ENCODE measurements at regions not wholly inside any gene's neighbourhood (a gene's known extent, or its start where the extent isn't known, plus 50 kb on each side); places are given as distances from the start of the nearest gene placed in this dataset.

DNA sequence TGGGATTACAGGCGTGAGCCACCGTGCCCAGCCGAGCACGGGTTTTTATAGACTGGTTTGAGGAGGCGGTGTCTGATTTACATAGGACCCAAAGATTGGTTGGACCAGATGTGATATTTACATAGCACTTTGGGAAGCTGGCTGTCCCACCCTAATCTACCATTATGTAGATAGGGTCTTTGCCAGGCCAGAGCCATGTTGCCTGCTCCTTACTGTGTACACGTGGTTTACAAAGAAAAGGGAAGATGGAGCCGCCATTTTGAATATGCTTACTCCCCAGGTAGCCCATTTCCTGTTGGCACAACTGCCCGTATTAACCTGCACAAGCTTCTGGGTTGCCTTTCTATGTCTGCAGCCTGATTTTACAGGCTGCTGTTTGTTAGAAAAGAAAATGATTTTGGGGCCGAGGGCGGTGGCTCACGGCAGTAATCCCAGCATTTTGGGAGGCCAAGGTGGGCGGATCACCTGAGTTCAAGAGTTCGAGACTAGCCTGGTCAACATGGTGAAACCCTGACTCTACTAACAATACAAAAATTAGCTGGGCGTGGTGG lies 89.9 kb upstream of the EEF2KMT start:
- TF ChIP-seq TAF1 (IDR thresholded peaks at IDR 0.05; ENCODE audit: borderline replicate concordance, insufficient read depth, low read length) (no peak), POLR2AphosphoS5 (IDR thresholded peaks at IDR 0.05; ENCODE audit: low read depth, low read length) (no peak), SIN3A (IDR thresholded peaks at IDR 0.05; ENCODE audit: borderline replicate concordance, insufficient read depth, low read length) (no peak), REST (IDR thresholded peaks at IDR 0.05; ENCODE audit: insufficient read depth in 1 of 2, low read depth in 2 of 2, low read length in 2 of 2) (no peak), FOXP2 (optimal IDR thresholded peaks at IDR 0.05; ENCODE audit: borderline replicate concordance, extremely low read depth, extremely low read length, insufficient read depth) (no peak)
